Lower leg skin (tissue), 3 donors: ENCODE measurements at regions not wholly inside any gene's neighbourhood (a gene's known extent, or its start where the extent isn't known, plus 50 kb on each side); places are given as distances from the start of the nearest gene placed in this dataset.

ENCODE experiments used
- POLR2A ChIP-seq, 2 donors: fragments of 450-650 bp; IDR thresholded peaks; one replicate each; pipeline ENCODE4 v1.6.1; 2016 to 2017; ENCODE audit warnings: antibody characterized with exemption in 2 of 2, mild to moderate bottlenecking in 1 of 2, moderate library complexity in 1 of 2
- TF ChIP-seq, protein P1 (sequence below), 3 donors: fragments of 450-650 bp; IDR thresholded peaks; one replicate each; pipeline ENCODE4 v1.5.1; 2016; ENCODE audit warnings: antibody characterized with exemption in 3 of 3, mild to moderate bottlenecking in 3 of 3, moderate library complexity in 2 of 3

- TF ChIP-seq, protein P1, sequence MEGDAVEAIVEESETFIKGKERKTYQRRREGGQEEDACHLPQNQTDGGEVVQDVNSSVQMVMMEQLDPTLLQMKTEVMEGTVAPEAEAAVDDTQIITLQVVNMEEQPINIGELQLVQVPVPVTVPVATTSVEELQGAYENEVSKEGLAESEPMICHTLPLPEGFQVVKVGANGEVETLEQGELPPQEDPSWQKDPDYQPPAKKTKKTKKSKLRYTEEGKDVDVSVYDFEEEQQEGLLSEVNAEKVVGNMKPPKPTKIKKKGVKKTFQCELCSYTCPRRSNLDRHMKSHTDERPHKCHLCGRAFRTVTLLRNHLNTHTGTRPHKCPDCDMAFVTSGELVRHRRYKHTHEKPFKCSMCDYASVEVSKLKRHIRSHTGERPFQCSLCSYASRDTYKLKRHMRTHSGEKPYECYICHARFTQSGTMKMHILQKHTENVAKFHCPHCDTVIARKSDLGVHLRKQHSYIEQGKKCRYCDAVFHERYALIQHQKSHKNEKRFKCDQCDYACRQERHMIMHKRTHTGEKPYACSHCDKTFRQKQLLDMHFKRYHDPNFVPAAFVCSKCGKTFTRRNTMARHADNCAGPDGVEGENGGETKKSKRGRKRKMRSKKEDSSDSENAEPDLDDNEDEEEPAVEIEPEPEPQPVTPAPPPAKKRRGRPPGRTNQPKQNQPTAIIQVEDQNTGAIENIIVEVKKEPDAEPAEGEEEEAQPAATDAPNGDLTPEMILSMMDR (IDR thresholded peaks at IDR 0.05): no peak
- TF ChIP-seq POLR2A (IDR thresholded peaks at IDR 0.05): no peak
Measured at GRCh38 chr11:32039149-32039548, 51.7 kb upstream of the RCN1 start.
